Neural cell (in vitro differentiated cells): ENCODE measurements at regions not wholly inside any gene's neighbourhood (a gene's known extent, or its start where the extent isn't known, plus 50 kb on each side); places are given as distances from the start of the nearest gene placed in this dataset.

Source experiments
- CTCF ChIP-seq: fragments of 450-650 bp; IDR thresholded peaks from 2 replicates; pipeline ENCODE4 v1.5.1; 2014; ENCODE audit warnings: antibody characterized with exemption, mild to moderate bottlenecking, moderate library complexity; ENCODE audit not compliant: poor library complexity, severe bottlenecking
- EP300 ChIP-seq: fragments of 450-650 bp; conservative IDR thresholded peaks from 2 replicates; pipeline ENCODE4 v1.6.1; 2014; ENCODE audit warnings: antibody characterized with exemption, mild to moderate bottlenecking, moderate library complexity; ENCODE audit not compliant: poor library complexity, severe bottlenecking
- MXI1 ChIP-seq: fragments of 450-650 bp; conservative IDR thresholded peaks from 2 replicates; pipeline ENCODE4 v1.6.1; 2014; ENCODE audit warnings: antibody characterized with exemption, mild to moderate bottlenecking; ENCODE audit not compliant: poor library complexity, severe bottlenecking
- POLR2AphosphoS5 ChIP-seq: IDR thresholded peaks from 2 replicates; pipeline ENCODE4 v1.6.1; 2012
- SMC3 ChIP-seq: fragments of 450-650 bp; conservative IDR thresholded peaks from 2 replicates; pipeline ENCODE4 v1.6.1; 2014; ENCODE audit warnings: antibody characterized with exemption, mild to moderate bottlenecking, moderate library complexity; ENCODE audit not compliant: poor library complexity
- TAF1 ChIP-seq: IDR thresholded peaks from 2 replicates; pipeline ENCODE4 v1.6.1; 2012; ENCODE audit warnings: low read depth

- TF ChIP-seq CTCF = no peak
- no peak for TF ChIP-seq EP300
- TF ChIP-seq POLR2AphosphoS5 = no peak
- TF ChIP-seq TAF1 = no peak
- TF ChIP-seq MXI1 = no peak
- no peak for TF ChIP-seq SMC3
Observed at GRCh38 chr10:45198486-45199204, 116.8 kb downstream of the OR13A1 start.
